Tibial nerve (tissue), 3 donors: ENCODE measurements at regions not wholly inside any gene's neighbourhood (a gene's known extent, or its start where the extent isn't known, plus 50 kb on each side); places are given as distances from the start of the nearest gene placed in this dataset.

ENCODE experiments used
- POLR2A ChIP-seq, 2 donors: fragments of 450-650 bp; IDR thresholded peaks; one replicate each; pipeline ENCODE4 v1.6.1; 2017; ENCODE audit warnings: antibody characterized with exemption in 2 of 2, mild to moderate bottlenecking in 2 of 2, moderate library complexity in 2 of 2
- TF ChIP-seq, protein P1 (sequence below), 5 experiments: fragments of 200-600 bp in 3 of 5; fragments of 450-650 bp in 2 of 5; sonication (generic) in 3 of 5; IDR thresholded peaks; one replicate each; pipeline ENCODE4 v1.5.1; 2016 to 2019; ENCODE audit warnings: antibody characterized with exemption in 5 of 5, mild to moderate bottlenecking in 3 of 5, moderate library complexity in 2 of 5

DNA sequence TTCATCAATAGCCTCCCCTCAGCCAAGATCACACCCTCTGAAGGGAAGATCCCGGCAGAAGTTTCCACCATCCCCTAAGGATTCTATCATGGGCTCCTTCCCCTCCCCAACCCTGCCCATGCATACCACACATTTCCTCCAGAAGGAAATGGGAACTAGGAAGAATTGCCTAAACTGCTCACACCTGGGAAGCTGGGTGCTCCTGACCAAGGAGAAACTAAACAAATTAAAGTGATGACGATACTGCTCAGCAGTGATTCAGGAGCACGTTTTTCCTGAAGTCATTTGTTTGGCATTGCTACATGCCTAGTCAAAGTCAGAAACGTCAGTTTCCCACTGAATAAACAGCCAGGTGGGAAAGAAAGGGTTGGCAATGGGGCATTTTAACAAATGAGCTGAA lies 136.1 kb upstream of the CDYL start:
- TF ChIP-seq, protein P1, sequence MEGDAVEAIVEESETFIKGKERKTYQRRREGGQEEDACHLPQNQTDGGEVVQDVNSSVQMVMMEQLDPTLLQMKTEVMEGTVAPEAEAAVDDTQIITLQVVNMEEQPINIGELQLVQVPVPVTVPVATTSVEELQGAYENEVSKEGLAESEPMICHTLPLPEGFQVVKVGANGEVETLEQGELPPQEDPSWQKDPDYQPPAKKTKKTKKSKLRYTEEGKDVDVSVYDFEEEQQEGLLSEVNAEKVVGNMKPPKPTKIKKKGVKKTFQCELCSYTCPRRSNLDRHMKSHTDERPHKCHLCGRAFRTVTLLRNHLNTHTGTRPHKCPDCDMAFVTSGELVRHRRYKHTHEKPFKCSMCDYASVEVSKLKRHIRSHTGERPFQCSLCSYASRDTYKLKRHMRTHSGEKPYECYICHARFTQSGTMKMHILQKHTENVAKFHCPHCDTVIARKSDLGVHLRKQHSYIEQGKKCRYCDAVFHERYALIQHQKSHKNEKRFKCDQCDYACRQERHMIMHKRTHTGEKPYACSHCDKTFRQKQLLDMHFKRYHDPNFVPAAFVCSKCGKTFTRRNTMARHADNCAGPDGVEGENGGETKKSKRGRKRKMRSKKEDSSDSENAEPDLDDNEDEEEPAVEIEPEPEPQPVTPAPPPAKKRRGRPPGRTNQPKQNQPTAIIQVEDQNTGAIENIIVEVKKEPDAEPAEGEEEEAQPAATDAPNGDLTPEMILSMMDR (IDR thresholded peaks at IDR 0.05): no peak
- no peak for TF ChIP-seq POLR2A (IDR thresholded peaks at IDR 0.05)
